Endodermal cell (in vitro differentiated cells): ENCODE measurements at regions not wholly inside any gene's neighbourhood (a gene's known extent, or its start where the extent isn't known, plus 50 kb on each side); places are given as distances from the start of the nearest gene placed in this dataset.

Experiments
- DNase-seq: peaks from one replicate; pipeline ENCODE4 v3.0.0-alpha.2; 2017
- H3K27ac ChIP-seq: 2 replicates; pipeline ENCODE4 v1.5.1; 2013; ENCODE audit warnings: mild to moderate bottlenecking, low read depth, low read length, moderate library complexity
- H3K27me3 ChIP-seq: 2 replicates; pipeline ENCODE4 v1.6.1; 2013; ENCODE audit warnings: mild to moderate bottlenecking, low read length, moderate library complexity; ENCODE audit not compliant: insufficient read depth, control insufficient read depth, poor library complexity, severe bottlenecking
- H3K36me3 ChIP-seq: 2 replicates; pipeline ENCODE4 v1.7.0; 2013; ENCODE audit warnings: mild to moderate bottlenecking, low read length, moderate library complexity; ENCODE audit not compliant: control insufficient read depth, insufficient read depth
- H3K4me1 ChIP-seq: one replicate; pipeline ENCODE4 v1.7.0; 2013; ENCODE audit warnings: low read length; ENCODE audit not compliant: control insufficient read depth, insufficient read depth
- H3K4me3 ChIP-seq: 2 replicates; pipeline ENCODE4 v1.5.1; 2013; ENCODE audit warnings: mild to moderate bottlenecking, low read length, moderate library complexity
- H3K9ac ChIP-seq: 2 replicates; pipeline ENCODE4 v1.6.1; 2013; ENCODE audit warnings: mild to moderate bottlenecking, low read length, moderate library complexity; ENCODE audit not compliant: poor library complexity, severe bottlenecking; ENCODE audit errors: extremely low read depth
- H3K9me3 ChIP-seq: 2 replicates; pipeline ENCODE4 v1.6.1; 2013; ENCODE audit warnings: mild to moderate bottlenecking, low read length, moderate library complexity; ENCODE audit not compliant: control insufficient read depth
- H3K27ac Mint-ChIP-seq: 2 replicates; pipeline ENCODE4 v1.8.0; 2020; ENCODE audit warnings: mixed read lengths
- H3K27me3 Mint-ChIP-seq: 2 replicates; pipeline ENCODE4 v1.8.0; 2021; ENCODE audit warnings: mild to moderate bottlenecking, mixed read lengths; ENCODE audit not compliant: insufficient read depth
- H3K36me3 Mint-ChIP-seq: 2 replicates; pipeline ENCODE4 v1.8.0; 2020; ENCODE audit warnings: low read depth, mixed read lengths
- H3K4me1 Mint-ChIP-seq: 2 replicates; pipeline ENCODE4 v1.8.0; 2020; ENCODE audit warnings: mixed read lengths
- H3K4me3 Mint-ChIP-seq: 2 replicates; pipeline ENCODE4 v1.8.0; 2020; ENCODE audit warnings: mild to moderate bottlenecking, moderate library complexity, mixed read lengths
- H3K9me3 Mint-ChIP-seq: 2 replicates; pipeline ENCODE4 v1.8.0; 2020; ENCODE audit warnings: mild to moderate bottlenecking, mixed read lengths
- WGBS, 2 experiments: methylation state at CpG; one replicate each; pipeline versions ENCODE4 v1.1.5 to v1.1.7; 2013; ENCODE audit warnings: missing lambda C conversion rate in 2 of 2, mixed read lengths in 1 of 2; ENCODE audit not compliant: insufficient coverage in 1 of 2, insufficient read length in 1 of 2; 5-methylcytosine and 5-hydroxymethylcytosine counted together
- TF ChIP-seq, protein P1 (sequence below): fragments of 200-600 bp; sonication (generic); conservative IDR thresholded peaks from 2 replicates; pipeline ENCODE4 v1.5.0; 2021; ENCODE audit warnings: antibody characterized with exemption, mild to moderate bottlenecking

DNA sequence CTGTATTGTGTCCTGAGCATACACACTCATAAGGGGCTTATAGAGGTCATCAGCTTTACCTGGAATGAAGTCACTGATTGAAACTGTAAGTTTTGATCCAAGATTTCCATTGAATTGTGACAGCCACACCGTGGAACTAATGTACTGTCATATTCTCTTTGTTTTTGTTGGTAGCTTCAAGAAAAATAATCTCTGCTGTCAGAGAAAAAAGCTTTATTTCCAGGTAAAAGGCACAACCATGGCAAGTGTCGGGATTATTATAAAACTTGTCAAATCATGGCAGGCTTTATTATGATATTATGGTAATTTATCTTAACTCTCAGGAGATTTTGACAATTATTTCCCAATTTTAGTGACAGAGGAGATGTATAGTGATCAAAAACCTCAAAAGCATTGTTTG, 191.2 kb downstream of the FAM170A start:
- WGBS, 2 experiments: 92 to 94% methylated on average over 2 of the region's 2 CpGs
- no peaks in the 10 kb centered on the region for H3K36me3 ChIP-seq
- H3K27me3 ChIP-seq: no peaks in the 10 kb centered on the region
- no peak overlapping the region for H3K9ac ChIP-seq
- DNase-seq: no peak
- no peaks in the 10 kb centered on the region for H3K9me3 Mint-ChIP-seq
- no peaks in the 10 kb centered on the region for H3K36me3 Mint-ChIP-seq
- no peaks in the 10 kb centered on the region for H3K27me3 Mint-ChIP-seq
- no peak overlapping the region for H3K4me3 Mint-ChIP-seq
- H3K4me1 ChIP-seq: no peaks in the 10 kb centered on the region
- TF ChIP-seq, protein P1, sequence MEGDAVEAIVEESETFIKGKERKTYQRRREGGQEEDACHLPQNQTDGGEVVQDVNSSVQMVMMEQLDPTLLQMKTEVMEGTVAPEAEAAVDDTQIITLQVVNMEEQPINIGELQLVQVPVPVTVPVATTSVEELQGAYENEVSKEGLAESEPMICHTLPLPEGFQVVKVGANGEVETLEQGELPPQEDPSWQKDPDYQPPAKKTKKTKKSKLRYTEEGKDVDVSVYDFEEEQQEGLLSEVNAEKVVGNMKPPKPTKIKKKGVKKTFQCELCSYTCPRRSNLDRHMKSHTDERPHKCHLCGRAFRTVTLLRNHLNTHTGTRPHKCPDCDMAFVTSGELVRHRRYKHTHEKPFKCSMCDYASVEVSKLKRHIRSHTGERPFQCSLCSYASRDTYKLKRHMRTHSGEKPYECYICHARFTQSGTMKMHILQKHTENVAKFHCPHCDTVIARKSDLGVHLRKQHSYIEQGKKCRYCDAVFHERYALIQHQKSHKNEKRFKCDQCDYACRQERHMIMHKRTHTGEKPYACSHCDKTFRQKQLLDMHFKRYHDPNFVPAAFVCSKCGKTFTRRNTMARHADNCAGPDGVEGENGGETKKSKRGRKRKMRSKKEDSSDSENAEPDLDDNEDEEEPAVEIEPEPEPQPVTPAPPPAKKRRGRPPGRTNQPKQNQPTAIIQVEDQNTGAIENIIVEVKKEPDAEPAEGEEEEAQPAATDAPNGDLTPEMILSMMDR: no peak
- peaks cover 7% of the 10 kb centered on the region for H3K4me1 Mint-ChIP-seq
- H3K27ac ChIP-seq: no peak overlapping the region
- no peaks in the 10 kb centered on the region for H3K9me3 ChIP-seq
- no peak overlapping the region for H3K4me3 ChIP-seq
- no peak overlapping the region for H3K27ac Mint-ChIP-seq

DNA sequence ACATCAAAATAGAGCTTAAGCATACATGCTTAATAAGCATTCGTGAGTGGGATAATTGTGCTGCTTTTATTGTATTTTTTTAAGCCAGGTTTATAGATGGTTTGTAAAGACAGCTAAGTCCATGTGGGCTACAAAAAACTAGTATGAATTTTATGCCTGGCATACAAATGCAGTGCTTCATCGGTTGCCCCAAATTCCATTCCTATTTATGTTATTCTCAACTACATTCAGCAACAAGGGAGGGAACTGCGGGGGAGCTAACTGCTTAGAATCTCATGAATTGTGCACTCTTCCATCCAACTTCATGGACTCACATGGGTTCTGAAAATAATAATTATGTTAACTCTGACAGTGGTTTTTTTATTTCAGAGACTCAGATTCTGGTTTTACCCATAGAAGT, 199.2 kb downstream of the FAM170A start:
- WGBS, 2 experiments: 57 to 88% methylated on average over 1 to 3 of the region's 3 CpGs

DNA sequence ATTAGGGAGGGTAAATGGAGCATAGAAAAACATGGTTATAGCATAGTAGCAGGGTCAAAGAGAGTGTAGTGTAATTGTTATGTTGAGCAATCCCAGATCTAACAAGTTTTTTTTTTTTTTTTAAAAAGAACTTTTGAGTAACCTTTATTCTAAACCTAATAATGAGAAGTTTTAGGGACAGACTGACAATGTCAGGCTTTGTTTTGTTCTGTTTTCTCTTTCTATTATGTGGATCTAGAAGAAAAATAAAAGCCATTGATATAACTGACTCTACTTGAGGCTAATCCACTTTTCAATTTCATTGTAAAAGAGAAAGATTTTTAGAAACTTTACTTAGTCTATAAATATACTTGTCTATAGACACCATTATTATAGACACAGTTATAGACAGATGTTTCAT, 200.0 kb downstream of the FAM170A start:
- H3K27me3 ChIP-seq: no peaks in the 10 kb centered on the region
- H3K27ac ChIP-seq: no peak overlapping the region
- H3K36me3 ChIP-seq: no peaks in the 10 kb centered on the region
- Mint-ChIP-seq H3K4me3 (no peak overlapping the region), H3K36me3 (no peaks in the 10 kb centered on the region), H3K27ac (no peak overlapping the region), H3K27me3 (no peaks in the 10 kb centered on the region), H3K9me3 (no peaks in the 10 kb centered on the region), H3K4me1 (peaks cover 2% of the 10 kb centered on the region)
- TF ChIP-seq, protein P1: no peak
- no peaks in the 10 kb centered on the region for H3K4me1 ChIP-seq
- H3K9me3 ChIP-seq: no peaks in the 10 kb centered on the region
- H3K4me3 ChIP-seq: no peak overlapping the region
- no peak for DNase-seq
- no peak overlapping the region for H3K9ac ChIP-seq

More for the DNA sequence above, 199.2 kb downstream of the FAM170A start:
- Mint-ChIP-seq H3K36me3 (no peaks in the 10 kb centered on the region), H3K4me3 (no peak overlapping the region), H3K27ac (no peak overlapping the region), H3K9me3 (no peaks in the 10 kb centered on the region), H3K27me3 (no peaks in the 10 kb centered on the region), H3K4me1 (peaks cover 2% of the 10 kb centered on the region)
- no peak overlapping the region for H3K9ac ChIP-seq
- H3K27ac ChIP-seq: no peak overlapping the region
- no peak overlapping the region for H3K4me3 ChIP-seq
- TF ChIP-seq, protein P1: no peak
- H3K9me3 ChIP-seq: no peaks in the 10 kb centered on the region
- H3K27me3 ChIP-seq: no peaks in the 10 kb centered on the region
- DNase-seq: no peak
- H3K36me3 ChIP-seq: no peaks in the 10 kb centered on the region
- H3K4me1 ChIP-seq: no peaks in the 10 kb centered on the region
